ENCODE measurements at regions not wholly inside any gene's neighbourhood (a gene's known extent, or its start where the extent isn't known, plus 50 kb on each side); places are given as distances from the start of the nearest gene placed in this dataset.

- TF ChIP-seq CTCF (IDR thresholded peaks at IDR 0.05) (no peak), POLR2A (IDR thresholded peaks at IDR 0.05) (no peak)
Observed at GRCh38 chr11:30652801-30653200, 66.6 kb upstream of the MPPED2 start.
